Lung (tissue), 11 donors: ENCODE measurements at regions not wholly inside any gene's neighbourhood (a gene's known extent, or its start where the extent isn't known, plus 50 kb on each side); places are given as distances from the start of the nearest gene placed in this dataset.
"Not testable (repeated sequence)": the region's sequence is repeated elsewhere in the genome, so short reads cannot be mapped to it uniquely, and the experiment has no call there.

Experiments used
- ATAC-seq: fragments of 200-7000 bp; cut with Tn5 transposase; one replicate; pipeline ENCODE4 v1.9.1; 2020; ENCODE audit warnings: moderate number of reproducible peaks; ENCODE audit not compliant: insufficient read depth, low FRiP score
- DNase-seq, 3 donors: peaks; one replicate each; pipeline ENCODE4 v3.0.0-alpha.2; 2013 to 2017
- H3K27ac ChIP-seq, 2 donors: one replicate each; pipeline ENCODE4 v1.5.1; 2013; ENCODE audit warnings: mild to moderate bottlenecking in 2 of 2, moderate library complexity in 2 of 2, control low read depth in 1 of 2, inconsistent platforms in 1 of 2, low read depth in 1 of 2, low read length in 1 of 2
- H3K27me3 ChIP-seq, 3 donors: one replicate each; pipeline ENCODE4 v1.5.1; 2013; ENCODE audit warnings: low read length in 2 of 3; ENCODE audit not compliant: control insufficient read depth in 3 of 3, insufficient read depth in 3 of 3
- H3K36me3 ChIP-seq, 4 donors: one replicate each; pipeline ENCODE4 v1.5.1; 2013; ENCODE audit warnings: low read length in 4 of 4, mild to moderate bottlenecking in 1 of 4, moderate library complexity in 1 of 4; ENCODE audit not compliant: control insufficient read depth in 4 of 4, insufficient read depth in 4 of 4
- H3K4me1 ChIP-seq, 5 donors: one replicate each; pipeline ENCODE4 v1.5.1; 2013; ENCODE audit warnings: low read length in 5 of 5, mild to moderate bottlenecking in 2 of 5, moderate library complexity in 1 of 5; ENCODE audit not compliant: control insufficient read depth in 5 of 5, insufficient read depth in 5 of 5
- H3K4me3 ChIP-seq: one replicate; pipeline ENCODE4 v1.5.1; 2013; ENCODE audit warnings: mild to moderate bottlenecking, control low read depth, moderate library complexity
- H3K9ac ChIP-seq, 2 donors: one replicate each; pipeline ENCODE4 v1.5.1; 2013; ENCODE audit warnings: low read length in 2 of 2, control low read depth in 1 of 2; ENCODE audit not compliant: insufficient read depth in 1 of 2
- H3K9me3 ChIP-seq, 4 donors: one replicate each; pipeline ENCODE4 v1.5.1; 2013; ENCODE audit warnings: low read length in 3 of 4, mild to moderate bottlenecking in 1 of 4, moderate library complexity in 1 of 4; ENCODE audit not compliant: control insufficient read depth in 4 of 4, insufficient read depth in 3 of 4
- CTCF ChIP-seq: IDR thresholded peaks from 2 replicates; pipeline ENCODE4 v1.5.1; 2012; ENCODE audit warnings: mild to moderate bottlenecking; ENCODE audit errors: control extremely low read depth, extremely low read depth
- WGBS, 2 donors: extraction: QIAGEN DNeasy Blood & Tissue Kit; methylation state at CpG; one replicate each; pipeline ENCODE4 v1.1.7; 2013; 5-methylcytosine and 5-hydroxymethylcytosine counted together
- donor health status: control.
- donor health status: control.
- donor health status: Bipolar disorder and iron deficiency.
- donor health status: healthy.
- donor health status: DM: yes; HTN: yes; CAD: no.

GRCh38 chr10:53490553-53490952 lies 718.0 kb upstream of the MBL2 start:
- TF ChIP-seq CTCF: no peak
- WGBS, 2 donors: 95 to 100% methylated on average over 1 of the region's 1 CpG
- no peak for ATAC-seq

GRCh38 chr10:53489335-53490182 lies 717.0 kb upstream of the MBL2 start:
- Histone ChIP-seq H3K27me3 (no peaks in the 10 kb centered on the region), H3K27ac (no peak overlapping the region), H3K9me3 (peaks cover 0 to 7% (median 0%) of the 10 kb centered on the region in 4 donors), H3K4me1 (no peaks in the 10 kb centered on the region), H3K4me3 (no peak overlapping the region), H3K9ac (no peak overlapping the region), H3K36me3 (no peaks in the 10 kb centered on the region)
- ATAC-seq: no peak
- DNase-seq: peak; percentile 16 to 55 (median 43)
- 53 to 74% methylated on average over 5 of the region's 5 CpGs for WGBS, 2 donors
- TF ChIP-seq CTCF: no peak

More at GRCh38 chr10:53490553-53490952, 718.0 kb upstream of the MBL2 start:
- H3K36me3 ChIP-seq: no peaks in the 10 kb centered on the region
- no peak overlapping the region for H3K4me3 ChIP-seq
- H3K4me1 ChIP-seq: no peaks in the 10 kb centered on the region
- no peak overlapping the region for H3K27ac ChIP-seq
- no peak for DNase-seq
- peaks cover 0 to 5% (median 0%) of the 10 kb centered on the region in 4 donors for H3K9me3 ChIP-seq
- H3K27me3 ChIP-seq: no peaks in the 10 kb centered on the region
- no peak overlapping the region for H3K9ac ChIP-seq

- no peak for ATAC-seq
- H3K36me3 ChIP-seq: no peaks in the 10 kb centered on the region
- no peak overlapping the region for H3K9ac ChIP-seq
- no peak for TF ChIP-seq CTCF
- peaks cover 0 to 7% (median 0%) of the 10 kb centered on the region in 4 donors for H3K9me3 ChIP-seq
- no peak for DNase-seq
- no peaks in the 10 kb centered on the region for H3K4me1 ChIP-seq
- H3K27me3 ChIP-seq: no peaks in the 10 kb centered on the region
- H3K4me3 ChIP-seq: no peak overlapping the region
- WGBS, 2 donors: 82 to 92% methylated on average over 17 of the region's 17 CpGs
- H3K27ac ChIP-seq: no peak overlapping the region
Measured at GRCh38 chr10:53487019-53487983, 714.7 kb upstream of the MBL2 start.

- ATAC-seq, H3K27me3 ChIP-seq, H3K9ac ChIP-seq, H3K36me3 ChIP-seq, H3K4me3 ChIP-seq, H3K27ac ChIP-seq, H3K9me3 ChIP-seq, H3K4me1 ChIP-seq, DNase-seq: not testable (repeated sequence)
- WGBS, 2 donors: 86 to 89% methylated on average over 4 of the region's 4 CpGs
Measured at GRCh38 chr10:53485422-53485821, 712.8 kb upstream of the MBL2 start.
